Thyroid gland (tissue), 4 donors: ENCODE measurements at regions not wholly inside any gene's neighbourhood (a gene's known extent, or its start where the extent isn't known, plus 50 kb on each side); places are given as distances from the start of the nearest gene placed in this dataset.

Experiments
- DNase-seq, 2 donors: peaks; one replicate each; pipeline ENCODE4 v3.0.0-alpha.2; 2019
- H3K27ac ChIP-seq, 3 donors: fragments of 200-600 bp; sonication (generic); 1 replicate in 2 of 3; 2 replicates in 1 of 3; pipeline ENCODE4 v1.5.1; 2016 to 2019; ENCODE audit warnings: mild to moderate bottlenecking in 1 of 3, moderate library complexity in 1 of 3
- H3K27me3 ChIP-seq: fragments of 200-600 bp; sonication (generic); one replicate; pipeline ENCODE4 v1.5.1; 2019
- H3K36me3 ChIP-seq, 2 donors: fragments of 200-600 bp; sonication (generic); one replicate each; pipeline ENCODE4 v1.5.1; 2016 to 2019
- H3K4me1 ChIP-seq, 2 donors: fragments of 200-600 bp; sonication (generic); one replicate each; pipeline ENCODE4 v1.5.1; 2017 to 2019
- H3K4me3 ChIP-seq, 3 donors: fragments of 200-600 bp; sonication (generic); replicated peaks in 1 of 3; 1 replicate in 2 of 3; 2 replicates in 1 of 3; pipeline ENCODE4 v1.5.1; 2016; ENCODE audit warnings: mild to moderate bottlenecking in 1 of 3
- H3K9me3 ChIP-seq: fragments of 200-600 bp; sonication (generic); one replicate; pipeline ENCODE4 v1.5.1; 2017
- CTCF ChIP-seq, 6 experiments: fragments of 200-600 bp in 3 of 6; fragments of 450-650 bp in 3 of 6; sonication (generic) in 3 of 6; IDR thresholded peaks; one replicate each; pipeline ENCODE4 v1.5.1; 2016 to 2019; ENCODE audit warnings: antibody characterized with exemption in 6 of 6, mild to moderate bottlenecking in 2 of 6, inconsistent platforms in 1 of 6, moderate library complexity in 1 of 6
- POLR2A ChIP-seq, 2 donors: fragments of 450-650 bp; IDR thresholded peaks; one replicate each; pipeline ENCODE4 v1.6.1; 2017; ENCODE audit warnings: antibody characterized with exemption in 2 of 2, mild to moderate bottlenecking in 2 of 2, moderate library complexity in 1 of 2
- WGBS, 2 donors: methylation state at CpG; one replicate each; pipeline ENCODE4 v1.1.5; 2017; 5-methylcytosine and 5-hydroxymethylcytosine counted together
- intact Hi-C: fragments of 100-400 bp; cut with DNase I; formaldehyde crosslinking; loops from one replicate; pipeline ENCODE4 v1.15.1; 2023

GRCh38 chr18:37720663-37721062 lies 155.1 kb upstream of the CELF4 start:
- intact Hi-C loops = no loop called here
- Histone ChIP-seq H3K4me1 (no peaks in the 10 kb centered on the region), H3K9me3 (no peaks in the 10 kb centered on the region), H3K4me3 (no peak overlapping the region), H3K36me3 (no peaks in the 10 kb centered on the region), H3K27ac (no peak overlapping the region), H3K27me3 (no peaks in the 10 kb centered on the region)
- WGBS, 2 donors = 86 to 92% methylated on average over 3 to 4 of the region's 4 CpGs
- TF ChIP-seq CTCF (IDR thresholded peaks at IDR 0.05) = no peak
- no peak for TF ChIP-seq POLR2A (IDR thresholded peaks at IDR 0.05)
- no peak for DNase-seq

GRCh38 chr18:37717656-37718055 lies 152.1 kb upstream of the CELF4 start:
- Histone ChIP-seq H3K9me3 (no peaks in the 10 kb centered on the region), H3K27ac (no peak overlapping the region), H3K4me1 (no peaks in the 10 kb centered on the region), H3K4me3 (no peak overlapping the region), H3K27me3 (no peaks in the 10 kb centered on the region), H3K36me3 (no peaks in the 10 kb centered on the region)
- TF ChIP-seq CTCF (IDR thresholded peaks at IDR 0.05) (no peak), POLR2A (IDR thresholded peaks at IDR 0.05) (no peak)
- 89 to 92% methylated on average over 2 of the region's 2 CpGs for WGBS, 2 donors
- DNase-seq = no peak
- intact Hi-C loops = no loop called here

- TF ChIP-seq POLR2A (IDR thresholded peaks at IDR 0.05) (no peak), CTCF (IDR thresholded peaks at IDR 0.05) (no peak)
- Histone ChIP-seq H3K4me1 (no peaks in the 10 kb centered on the region), H3K9me3 (no peaks in the 10 kb centered on the region), H3K27ac (no peak overlapping the region), H3K27me3 (no peaks in the 10 kb centered on the region), H3K36me3 (no peaks in the 10 kb centered on the region), H3K4me3 (no peak overlapping the region)
- DNase-seq = no peak
- WGBS, 2 donors = 66 to 72% methylated on average over 2 of the region's 2 CpGs
- intact Hi-C loops = no loop called here
Measured at GRCh38 chr18:37717098-37717497, 151.5 kb upstream of the CELF4 start.

- no peak for TF ChIP-seq POLR2A (IDR thresholded peaks at IDR 0.05)
- TF ChIP-seq CTCF (IDR thresholded peaks at IDR 0.05) = no peak
- no peaks in the 10 kb centered on the region for H3K4me1 ChIP-seq
- H3K27ac ChIP-seq = no peak overlapping the region
- no peaks in the 10 kb centered on the region for H3K9me3 ChIP-seq
- no peak overlapping the region for H3K4me3 ChIP-seq
- DNase-seq = no peak
- 64 to 76% methylated on average over 5 of the region's 5 CpGs for WGBS, 2 donors
- no peaks in the 10 kb centered on the region for H3K36me3 ChIP-seq
- intact Hi-C loops = no loop called here
- H3K27me3 ChIP-seq = no peaks in the 10 kb centered on the region
Measured at GRCh38 chr18:37716106-37716735, 150.6 kb upstream of the CELF4 start.

- intact Hi-C loops = no loop called here
- no peak overlapping the region for H3K27ac ChIP-seq
- TF ChIP-seq CTCF (IDR thresholded peaks at IDR 0.05) (no peak), POLR2A (IDR thresholded peaks at IDR 0.05) (no peak)
- H3K4me3 ChIP-seq = no peak overlapping the region
- 77 to 81% methylated on average over 3 of the region's 3 CpGs for WGBS, 2 donors
- H3K9me3 ChIP-seq = no peaks in the 10 kb centered on the region
- H3K36me3 ChIP-seq = no peaks in the 10 kb centered on the region
- DNase-seq = no peak
- no peaks in the 10 kb centered on the region for H3K27me3 ChIP-seq
- H3K4me1 ChIP-seq = no peaks in the 10 kb centered on the region
Measured at GRCh38 chr18:37714691-37715090, 149.1 kb upstream of the CELF4 start.
